SK-N-SH (cell line): ENCODE measurements at regions not wholly inside any gene's neighbourhood (a gene's known extent, or its start where the extent isn't known, plus 50 kb on each side); places are given as distances from the start of the nearest gene placed in this dataset.

ENCODE experiments used
- CTCF ChIA-PET: fragments of 300-600, 350-600 bp; formaldehyde crosslinking; extraction: SDS; loops from one replicate; lab custom pipeline; 2021; lab: Yijun Ruan, JAX
- POLR2A ChIA-PET: fragments of 350-600 bp; sonication (Branson Sonifier 250); formaldehyde crosslinking; extraction: SDS; loops from one replicate; lab custom pipeline; 2020; ENCODE audit warnings: antibody characterized with exemption, inconsistent platforms; lab: Yijun Ruan, JAX
- DNase-seq: peaks from one replicate; pipeline ENCODE4 v3.0.0; 2012
- H2AFZ ChIP-seq: fragments of 200-600 bp; sonication (generic); 2 replicates; pipeline ENCODE4 v1.8.1; 2016; ENCODE audit warnings: antibody characterized with exemption, mild to moderate bottlenecking, low read depth
- H3F3A ChIP-seq: fragments of 200-600 bp; sonication (generic); replicated peaks from 2 replicates; pipeline ENCODE3; 2016; ENCODE audit warnings: antibody characterized with exemption, mild to moderate bottlenecking; ENCODE audit not compliant: insufficient read depth
- H3K27ac ChIP-seq, 2 experiments: fragments of 200-500 bp in 1 of 2; fragments of 200-600 bp in 1 of 2; sonication (Bioruptor generic) in 1 of 2; sonication (generic), shearing (Covaris generic) in 1 of 2; 2 replicates each; pipeline versions ENCODE4 v1.5.1 to v1.6.1; 2014 to 2016; ENCODE audit warnings: low read depth in 2 of 2, inconsistent platforms in 1 of 2, low read length in 1 of 2, mild to moderate bottlenecking in 1 of 2, mixed read lengths in 1 of 2
- H3K27me3 ChIP-seq: fragments of 200-600 bp; sonication (generic), shearing (Covaris generic); 2 replicates; pipeline ENCODE4 v1.6.1; 2016; ENCODE audit warnings: mixed run types; ENCODE audit not compliant: insufficient read depth
- H3K36me3 ChIP-seq, 2 experiments: fragments of 200-500 bp in 1 of 2; fragments of 200-600 bp in 1 of 2; sonication (Bioruptor generic) in 1 of 2; sonication (generic) in 1 of 2; replicated peaks in 1 of 2; 2 replicates each; pipeline versions ENCODE3 to v1.5.1; 2014 to 2016; ENCODE audit warnings: low read length in 1 of 2, mild to moderate bottlenecking in 1 of 2; ENCODE audit not compliant: insufficient read depth in 2 of 2, control insufficient read depth in 1 of 2
- H3K4me1 ChIP-seq, 2 experiments: fragments of 200-500 bp in 1 of 2; fragments of 200-600 bp in 1 of 2; sonication (Bioruptor generic) in 1 of 2; sonication (generic), shearing (Covaris generic) in 1 of 2; 2 replicates each; pipeline versions ENCODE4 v1.5.1 to v1.6.1; 2014 to 2016; ENCODE audit warnings: low read depth in 1 of 2, low read length in 1 of 2, mixed run types in 1 of 2; ENCODE audit not compliant: insufficient read depth in 2 of 2, control insufficient read depth in 1 of 2
- H3K4me2 ChIP-seq: fragments of 200-600 bp; sonication (generic), shearing (Covaris generic); 2 replicates; pipeline ENCODE4 v1.6.1; 2017; ENCODE audit warnings: mixed run types
- H3K4me3 ChIP-seq, 2 experiments: fragments of 200-500 bp in 1 of 2; fragments of 200-600 bp in 1 of 2; sonication (Bioruptor generic) in 1 of 2; sonication (generic), shearing (Covaris generic) in 1 of 2; 2 replicates each; pipeline versions ENCODE4 v1.5.1 to v1.8.1; 2014 to 2016; ENCODE audit warnings: low read depth in 2 of 2, inconsistent platforms in 1 of 2, low read length in 1 of 2, mild to moderate bottlenecking in 1 of 2, mixed read lengths in 1 of 2, moderate library complexity in 1 of 2
- H3K79me2 ChIP-seq: fragments of 200-600 bp; sonication (generic); 2 replicates; pipeline ENCODE4 v1.8.1; 2017; ENCODE audit warnings: mild to moderate bottlenecking; ENCODE audit not compliant: insufficient read depth
- H3K9ac ChIP-seq: fragments of 200-600 bp; sonication (generic); 2 replicates; pipeline ENCODE4 v1.6.1; 2017; ENCODE audit warnings: mixed run types
- H3K9me2 ChIP-seq: fragments of 200-600 bp; sonication (generic); 2 replicates; pipeline ENCODE4 v1.6.1; 2017; ENCODE audit warnings: mixed run types
- H3K9me3 ChIP-seq: fragments of 200-600 bp; sonication (generic); 2 replicates; pipeline ENCODE4 v1.6.1; 2017; ENCODE audit warnings: mixed run types, mild to moderate bottlenecking, moderate library complexity
- H4K20me1 ChIP-seq: fragments of 200-600 bp; sonication (generic); 2 replicates; pipeline ENCODE4 v1.6.1; 2017; ENCODE audit warnings: mild to moderate bottlenecking, mixed run types; ENCODE audit not compliant: insufficient read depth
- CHD2 ChIP-seq: fragments of 150-350 bp; IDR thresholded peaks from 2 replicates; pipeline ENCODE4 v1.6.1; 2018; ENCODE audit warnings: low read length; ENCODE audit not compliant: partially characterized antibody
- CTCF ChIP-seq: fragments of 200-600 bp; sonication (generic); IDR thresholded peaks from 2 replicates; pipeline ENCODE4 v1.6.1; 2017; ENCODE audit warnings: antibody characterized with exemption, mild to moderate bottlenecking, moderate library complexity
- EP300 ChIP-seq, 2 experiments: IDR thresholded peaks; 2 replicates each; pipeline versions ENCODE4 v1.4.0 to v1.6.1; 2012; ENCODE audit warnings: borderline replicate concordance in 1 of 2, low read depth in 1 of 2, low read length in 1 of 2
- EZH2phosphoT487 ChIP-seq: fragments of 200-600 bp; sonication (generic); IDR thresholded peaks from 2 replicates; pipeline ENCODE4 v1.6.1; 2017; ENCODE audit warnings: low read depth, mixed run types, mild to moderate bottlenecking, antibody characterized with exemption, moderate library complexity, borderline replicate concordance
- FOSL2 ChIP-seq: IDR thresholded peaks from 2 replicates; pipeline ENCODE4 v1.4.0; 2012; ENCODE audit warnings: low read depth, mild to moderate bottlenecking, moderate library complexity, borderline replicate concordance
- FOXM1 ChIP-seq: IDR thresholded peaks from 2 replicates; pipeline ENCODE4 v1.4.0; 2012; ENCODE audit warnings: low read depth, mild to moderate bottlenecking
- GABPA ChIP-seq: IDR thresholded peaks from 2 replicates; pipeline ENCODE4 v1.4.0; 2012; ENCODE audit warnings: low read depth, mild to moderate bottlenecking
- GATA2 ChIP-seq: sonication (generic); formaldehyde crosslinking; IDR thresholded peaks from 2 replicates; pipeline ENCODE4 v1.5.0; 2020; ENCODE audit warnings: mild to moderate bottlenecking, missing genetic modification reagents
- IRF3 ChIP-seq: fragments of 150-350 bp; IDR thresholded peaks from 2 replicates; pipeline ENCODE4 v1.6.1; 2016; ENCODE audit warnings: mild to moderate bottlenecking, low read depth, low read length
- JUND ChIP-seq: IDR thresholded peaks from 2 replicates; pipeline ENCODE4 v1.4.0; 2012
- MAX ChIP-seq: IDR thresholded peaks from 2 replicates; pipeline ENCODE4 v1.4.0; 2012; ENCODE audit warnings: low read depth
- MXI1 ChIP-seq: IDR thresholded peaks from 2 replicates; pipeline ENCODE4 v1.6.1; 2012; ENCODE audit warnings: mild to moderate bottlenecking, low read depth, low read length, improper control_type of control experiment
- NRF1 ChIP-seq: IDR thresholded peaks from 2 replicates; pipeline ENCODE4 v1.6.1; 2012; ENCODE audit warnings: low read depth, mild to moderate bottlenecking, low read length
- POLR2AphosphoS5 ChIP-seq: IDR thresholded peaks from 2 replicates; pipeline ENCODE4 v1.6.1; 2012; ENCODE audit warnings: low read depth, low read length
- RFX5 ChIP-seq: IDR thresholded peaks from 2 replicates; pipeline ENCODE4 v1.6.1; 2012; ENCODE audit warnings: mild to moderate bottlenecking, improper control_type of control experiment, low read length
- SMC3 ChIP-seq: IDR thresholded peaks from 2 replicates; pipeline ENCODE4 v1.6.1; 2012; ENCODE audit warnings: low read depth, low read length, improper control_type of control experiment
- TAF1 ChIP-seq: IDR thresholded peaks from 2 replicates; pipeline ENCODE4 v1.6.1; 2012; ENCODE audit warnings: low read depth, mild to moderate bottlenecking, low read length, moderate library complexity, borderline replicate concordance
- USF2 ChIP-seq: fragments of 150-350 bp; IDR thresholded peaks from 2 replicates; pipeline ENCODE4 v1.6.1; 2017; ENCODE audit warnings: antibody characterized with exemption, low read length, low read depth, borderline replicate concordance
- YY1 ChIP-seq: IDR thresholded peaks from 2 replicates; pipeline ENCODE4 v1.4.0; 2012; ENCODE audit warnings: low read depth, mild to moderate bottlenecking
- WGBS: methylation state at CpG from one replicate; pipeline ENCODE4 v1.1.6; 2017; ENCODE audit warnings: low lambda C conversion rate; 5-methylcytosine and 5-hydroxymethylcytosine counted together
- TF ChIP-seq, protein P1 (sequence below): IDR thresholded peaks from 2 replicates; pipeline ENCODE4; 2012

GRCh38 chr12:22792138-22792537 is 167.2 kb downstream of the ETNK1 start:
- no peaks in the 10 kb centered on the region for H3K9me3 ChIP-seq
- TF ChIP-seq RFX5 (no peak), EP300 (IDR thresholded peaks at IDR 0.05; ENCODE audit: borderline replicate concordance in 1 of 2, low read depth in 1 of 2, low read length in 1 of 2) (no peak), TAF1 (no peak), MXI1 (no peak), NRF1 (no peak), JUND (no peak), POLR2AphosphoS5 (no peak), CTCF (no peak), FOXM1 (no peak), YY1 (no peak), USF2 (no peak)
- TF ChIP-seq, all 33 proteins: peak for 0
- Histone ChIP-seq H3K36me3 (no peaks in the 10 kb centered on the region), H3K27me3 (no peaks in the 10 kb centered on the region), H4K20me1 (no peaks in the 10 kb centered on the region), H3K9me2 (no peaks in the 10 kb centered on the region), H3K9ac (no peak overlapping the region), H3K27ac (no peak overlapping the region), H3K4me2 (no peak overlapping the region), H3K4me3 (no peak overlapping the region), H3K79me2 (no peaks in the 10 kb centered on the region), H2AFZ (no peak overlapping the region), H3K4me1 (no peaks in the 10 kb centered on the region; a peak in 1 of 4 replicates), H3F3A (no peaks in the 10 kb centered on the region)
- ChIA-PET POLR2A (no interaction called here), CTCF (interaction anchor here (1.0 kb wide), 1 partner anchor 20 kb away, joined by 3 read pairs; no protein-coding TSS in a partner anchor)
- 13% methylated on average over 4 of the region's 4 CpGs for WGBS
- DNase-seq, result peak; percentile 4

GRCh38 chr12:22794017-22794416 is 169.0 kb downstream of the ETNK1 start:
- H3K9me3 ChIP-seq, result no peaks in the 10 kb centered on the region
- H3K9ac ChIP-seq, result no peak overlapping the region
- no peaks in the 10 kb centered on the region for H3K36me3 ChIP-seq
- POLR2A ChIA-PET, result no interaction called here
- H3F3A ChIP-seq, result no peaks in the 10 kb centered on the region
- H2AFZ ChIP-seq, result no peak overlapping the region
- no peaks in the 10 kb centered on the region for H3K27me3 ChIP-seq
- H3K4me3 ChIP-seq, result no peak overlapping the region
- H3K9me2 ChIP-seq, result no peaks in the 10 kb centered on the region
- CTCF ChIA-PET, result no interaction called here
- no peaks in the 10 kb centered on the region for H3K79me2 ChIP-seq
- no peak overlapping the region for H3K27ac ChIP-seq
- no peak for TF ChIP-seq GATA2 (CRISPR knock-in tag)
- TF ChIP-seq IRF3, result no peak
- TF ChIP-seq, protein P1, sequence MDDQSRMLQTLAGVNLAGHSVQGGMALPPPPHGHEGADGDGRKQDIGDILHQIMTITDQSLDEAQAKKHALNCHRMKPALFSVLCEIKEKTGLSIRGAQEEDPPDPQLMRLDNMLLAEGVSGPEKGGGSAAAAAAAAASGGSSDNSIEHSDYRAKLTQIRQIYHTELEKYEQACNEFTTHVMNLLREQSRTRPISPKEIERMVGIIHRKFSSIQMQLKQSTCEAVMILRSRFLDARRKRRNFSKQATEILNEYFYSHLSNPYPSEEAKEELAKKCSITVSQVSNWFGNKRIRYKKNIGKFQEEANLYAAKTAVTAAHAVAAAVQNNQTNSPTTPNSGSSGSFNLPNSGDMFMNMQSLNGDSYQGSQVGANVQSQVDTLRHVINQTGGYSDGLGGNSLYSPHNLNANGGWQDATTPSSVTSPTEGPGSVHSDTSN, result no peak
- TF ChIP-seq CHD2, result no peak
- TF ChIP-seq EP300 (IDR thresholded peaks at IDR 0.05; ENCODE audit: borderline replicate concordance in 1 of 2, low read depth in 1 of 2, low read length in 1 of 2), result no peak
- TF ChIP-seq GABPA, result no peak
- no peak for TF ChIP-seq EZH2phosphoT487
- TF ChIP-seq MAX, result no peak
- TF ChIP-seq SMC3, result no peak
- TF ChIP-seq YY1, result no peak
- no peak for TF ChIP-seq POLR2AphosphoS5
- no peak for TF ChIP-seq FOSL2
- H3K4me2 ChIP-seq, result no peak overlapping the region
- no peaks in the 10 kb centered on the region for H4K20me1 ChIP-seq
- no peak for DNase-seq
- no peaks in the 10 kb centered on the region; a peak in 1 of 4 replicates for H3K4me1 ChIP-seq
- WGBS, result 90% methylated on average over 1 of the region's 1 CpG
